Esophagus squamous epithelium (tissue), 5 donors: ENCODE measurements at regions not wholly inside any gene's neighbourhood (a gene's known extent, or its start where the extent isn't known, plus 50 kb on each side); places are given as distances from the start of the nearest gene placed in this dataset.
"Not testable (repeated sequence)": the region's sequence is repeated elsewhere in the genome, so short reads cannot be mapped to it uniquely, and the experiment has no call there.

Experiments
- DNase-seq: peaks from one replicate; lab custom pipeline; 2025; lab: John Stamatoyannopoulos, UW
- H3K27ac ChIP-seq, 4 donors: fragments of 200-600 bp; sonication (generic); one replicate each; pipeline ENCODE4 v1.5.1; 2016 to 2019; ENCODE audit warnings: mild to moderate bottlenecking in 1 of 4
- H3K27me3 ChIP-seq, 4 donors: fragments of 200-600 bp; sonication (generic); 1 replicate in 3 of 4; 2 replicates in 1 of 4; pipeline versions ENCODE4 v1.5.1 to v1.6.0; 2017 to 2021; ENCODE audit warnings: antibody characterized with exemption in 1 of 4
- H3K36me3 ChIP-seq, 3 donors: fragments of 200-600 bp; sonication (generic); one replicate each; pipeline ENCODE4 v1.5.1; 2016 to 2019
- H3K4me1 ChIP-seq, 3 donors: fragments of 200-600 bp; sonication (generic); one replicate each; pipeline ENCODE4 v1.5.1; 2017 to 2019
- H3K4me3 ChIP-seq, 4 donors: fragments of 200-600 bp; sonication (generic); 1 replicate in 3 of 4; 2 replicates in 1 of 4; pipeline ENCODE4 v1.5.1; 2016 to 2019; ENCODE audit warnings: mild to moderate bottlenecking in 2 of 4, moderate library complexity in 1 of 4
- H3K9me3 ChIP-seq, 3 donors: fragments of 200-600 bp; sonication (generic); one replicate each; pipeline ENCODE4 v1.5.1; 2016 to 2019
- POLR2A ChIP-seq, 4 donors: fragments of 450-650 bp; IDR thresholded peaks; one replicate each; pipeline ENCODE4 v1.6.1; 2017; ENCODE audit warnings: antibody characterized with exemption in 4 of 4, mild to moderate bottlenecking in 4 of 4, moderate library complexity in 3 of 4
- WGBS, 2 donors: methylation state at CpG; one replicate each; pipeline ENCODE4 v1.1.5; 2018; 5-methylcytosine and 5-hydroxymethylcytosine counted together
- intact Hi-C: fragments of 100-400 bp; cut with DNase I; formaldehyde crosslinking; loops from one replicate; pipeline ENCODE4 v1.15.0; 2022
- TF ChIP-seq, protein P1 (sequence below), 6 experiments: fragments of 450-650 bp in 4 of 6; fragments of 200-600 bp in 2 of 6; sonication (generic) in 2 of 6; IDR thresholded peaks; one replicate each; pipeline ENCODE4 v1.5.1; 2016 to 2019; ENCODE audit warnings: antibody characterized with exemption in 6 of 6, mild to moderate bottlenecking in 4 of 6, moderate library complexity in 4 of 6
- donor health status: DM: yes; HTN: yes; CAD: no.

DNA sequence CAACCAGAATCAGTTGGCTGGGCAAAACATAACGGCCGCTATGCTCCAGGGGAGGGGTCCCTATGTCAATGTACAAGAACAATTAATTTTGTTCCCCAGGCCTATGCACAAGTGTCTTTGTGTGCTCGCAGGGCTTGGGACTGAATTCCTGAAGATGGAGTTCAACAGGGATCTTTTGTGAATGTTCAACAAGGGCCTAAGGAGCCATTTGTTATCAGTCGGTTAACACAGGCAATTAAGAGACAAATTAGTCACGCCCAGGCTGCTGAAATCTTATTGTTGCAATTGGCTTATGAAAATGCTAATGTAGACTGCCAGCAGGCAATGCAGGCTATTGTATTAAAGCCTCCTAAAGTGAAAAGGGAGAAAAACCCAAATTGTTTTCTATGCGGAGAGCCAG lies 117.5 kb downstream of the ZNF429 start:
- Histone ChIP-seq H3K4me3 (no peak overlapping the region), H3K27ac (no peak overlapping the region), H3K36me3 (no peaks in the 10 kb centered on the region), H3K9me3 (peaks cover 0 to 27% (median 0%) of the 10 kb centered on the region in 3 donors), H3K27me3 (no peaks in the 10 kb centered on the region), H3K4me1 (no peaks in the 10 kb centered on the region)
- DNase-seq = no peak
- intact Hi-C loops = no loop called here
- TF ChIP-seq, protein P1, sequence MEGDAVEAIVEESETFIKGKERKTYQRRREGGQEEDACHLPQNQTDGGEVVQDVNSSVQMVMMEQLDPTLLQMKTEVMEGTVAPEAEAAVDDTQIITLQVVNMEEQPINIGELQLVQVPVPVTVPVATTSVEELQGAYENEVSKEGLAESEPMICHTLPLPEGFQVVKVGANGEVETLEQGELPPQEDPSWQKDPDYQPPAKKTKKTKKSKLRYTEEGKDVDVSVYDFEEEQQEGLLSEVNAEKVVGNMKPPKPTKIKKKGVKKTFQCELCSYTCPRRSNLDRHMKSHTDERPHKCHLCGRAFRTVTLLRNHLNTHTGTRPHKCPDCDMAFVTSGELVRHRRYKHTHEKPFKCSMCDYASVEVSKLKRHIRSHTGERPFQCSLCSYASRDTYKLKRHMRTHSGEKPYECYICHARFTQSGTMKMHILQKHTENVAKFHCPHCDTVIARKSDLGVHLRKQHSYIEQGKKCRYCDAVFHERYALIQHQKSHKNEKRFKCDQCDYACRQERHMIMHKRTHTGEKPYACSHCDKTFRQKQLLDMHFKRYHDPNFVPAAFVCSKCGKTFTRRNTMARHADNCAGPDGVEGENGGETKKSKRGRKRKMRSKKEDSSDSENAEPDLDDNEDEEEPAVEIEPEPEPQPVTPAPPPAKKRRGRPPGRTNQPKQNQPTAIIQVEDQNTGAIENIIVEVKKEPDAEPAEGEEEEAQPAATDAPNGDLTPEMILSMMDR (IDR thresholded peaks at IDR 0.05) = no peak
- TF ChIP-seq POLR2A (IDR thresholded peaks at IDR 0.05) = no peak
- 58 to 74% methylated on average over 6 of the region's 6 CpGs for WGBS, 2 donors

- H3K27ac ChIP-seq = no peak overlapping the region
- H3K4me3 ChIP-seq = no peak overlapping the region
- H3K4me1 ChIP-seq = no peaks in the 10 kb centered on the region
- no peak for DNase-seq
- intact Hi-C loops = no loop called here
- 68 to 76% methylated on average over 6 of the region's 6 CpGs for WGBS, 2 donors
- no peaks in the 10 kb centered on the region for H3K27me3 ChIP-seq
- no peak for TF ChIP-seq POLR2A (IDR thresholded peaks at IDR 0.05)
- TF ChIP-seq, protein P1 (IDR thresholded peaks at IDR 0.05) = no peak
- H3K9me3 ChIP-seq = peaks cover 0 to 22% (median 0%) of the 10 kb centered on the region in 3 donors
- H3K36me3 ChIP-seq = no peaks in the 10 kb centered on the region
These were observed 116.3 kb downstream of the ZNF429 start for GRCh38 chr19:21621671-21622070.

- no peak overlapping the region for H3K4me3 ChIP-seq
- H3K36me3 ChIP-seq = no peaks in the 10 kb centered on the region
- DNase-seq = no peak
- H3K27me3 ChIP-seq = no peaks in the 10 kb centered on the region
- no peaks in the 10 kb centered on the region for H3K4me1 ChIP-seq
- WGBS, 2 donors = 49 to 53% methylated on average over 3 of the region's 4 CpGs
- TF ChIP-seq, protein P1 (IDR thresholded peaks at IDR 0.05) = no peak
- no peak for TF ChIP-seq POLR2A (IDR thresholded peaks at IDR 0.05)
- intact Hi-C loops = no loop called here
- H3K9me3 ChIP-seq = peaks cover 0 to 23% (median 0%) of the 10 kb centered on the region in 3 donors
- no peak overlapping the region for H3K27ac ChIP-seq
These were observed 112.4 kb downstream of the ZNF429 start for GRCh38 chr19:21617740-21618339.

- intact Hi-C loops, H3K27me3 ChIP-seq, DNase-seq, H3K4me3 ChIP-seq, H3K27ac ChIP-seq, H3K4me1 ChIP-seq, H3K36me3 ChIP-seq: not testable (repeated sequence)
- H3K9me3 ChIP-seq = peaks cover 0 to 17% (median 0%) of the 10 kb centered on the region in 3 donors
- 82% methylated on average over 2 of the region's 19 CpGs; no CpG with 5 or more reads in 1 of the 2 donors for WGBS, 2 donors
These were observed 109.4 kb downstream of the ZNF429 start for GRCh38 chr19:21614776-21615175.

DNA sequence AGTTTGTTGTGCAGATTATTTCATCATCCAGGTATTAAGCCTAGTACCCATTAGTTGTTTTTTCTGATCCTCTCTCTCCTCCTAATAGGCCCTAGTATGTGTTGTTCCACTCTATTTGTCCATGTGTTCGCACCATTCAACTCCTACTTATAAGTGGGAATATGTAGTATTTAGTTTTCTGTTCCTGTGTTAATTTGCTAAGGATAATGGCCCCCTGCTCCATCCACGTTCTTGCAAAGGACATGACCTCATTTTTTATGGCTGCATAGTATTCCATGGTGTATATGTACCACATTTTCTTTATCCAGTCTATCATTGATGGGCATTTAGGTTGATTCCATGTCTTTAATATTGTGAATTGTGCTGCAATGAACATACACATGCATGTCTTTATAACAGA lies 107.8 kb downstream of the ZNF429 start:
- 69 to 75% methylated on average over 2 of the region's 2 CpGs for whole genome bisulfite sequencing, 2 donors
- H3K27me3 ChIP-seq, H3K4me3 ChIP-seq, H3K27ac ChIP-seq, H3K4me1 ChIP-seq, H3K36me3 ChIP-seq, DNase-seq, H3K9me3 ChIP-seq, intact Hi-C loops: not testable (repeated sequence)

DNA sequence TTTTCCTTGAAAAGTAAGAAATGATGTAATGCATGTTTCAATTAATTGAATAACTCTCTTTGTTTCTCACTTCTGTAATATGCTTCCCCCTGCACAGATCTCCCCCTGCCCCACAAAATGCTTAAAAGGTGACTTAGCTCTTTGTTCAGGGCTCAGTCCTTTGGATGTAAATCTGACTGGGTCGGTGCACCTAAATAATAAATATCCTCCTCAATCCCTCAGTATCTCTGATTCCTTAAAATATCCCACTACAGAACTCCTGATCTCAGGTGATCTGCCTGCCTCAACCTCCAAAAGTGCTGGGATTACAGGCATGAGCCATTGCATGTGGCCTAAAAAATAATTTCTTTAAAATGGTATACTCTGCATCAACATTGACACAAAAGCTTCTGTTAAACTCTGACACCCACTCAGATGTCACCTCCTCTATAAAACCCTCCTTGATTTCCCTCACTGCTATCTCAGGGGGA lies 107.0 kb downstream of the ZNF429 start:
- H3K36me3 ChIP-seq = no peaks in the 10 kb centered on the region
- no peak for TF ChIP-seq POLR2A (IDR thresholded peaks at IDR 0.05)
- TF ChIP-seq, protein P1 (IDR thresholded peaks at IDR 0.05) = no peak
- no peak overlapping the region for H3K4me3 ChIP-seq
- no peak for DNase-seq
- no peaks in the 10 kb centered on the region for H3K27me3 ChIP-seq
- intact Hi-C loops = no loop called here
- no peaks in the 10 kb centered on the region for H3K4me1 ChIP-seq
- WGBS, 2 donors = 50 to 56% methylated on average over 1 of the region's 1 CpG
- H3K9me3 ChIP-seq = peaks cover 0 to 8% (median 0%) of the 10 kb centered on the region in 3 donors
- no peak overlapping the region for H3K27ac ChIP-seq
